Activated CD4-positive, CD25-positive, alpha-beta regulatory T cell treated with anti-CD3 and anti-CD28 coated beads, Interleukin-2, amount 50 U/mL, for 24 hours (primary cell): ENCODE measurements at regions not wholly inside any gene's neighbourhood (a gene's known extent, or its start where the extent isn't known, plus 50 kb on each side); places are given as distances from the start of the nearest gene placed in this dataset.

Experiments
- ATAC-seq, 2 donors: fragments of 150-1000 bp; cut with Tn5 transposase; one replicate each; pipeline ENCODE4 v1.10.0; 2021; ENCODE audit warnings: mild to moderate bottlenecking in 1 of 2, moderate library complexity in 1 of 2

GRCh38 chr12:58811346-58811745 lies 109.0 kb downstream of the LRIG3 start:
- no peak for ATAC-seq

GRCh38 chr12:58812214-58812613 lies 108.1 kb downstream of the LRIG3 start:
- no peak for ATAC-seq

GRCh38 chr12:58814036-58814435 lies 106.3 kb downstream of the LRIG3 start:
- ATAC-seq: no peak

GRCh38 chr12:58815235-58815634 lies 105.1 kb downstream of the LRIG3 start:
- ATAC-seq: no peak

- no peak for ATAC-seq
Measured at GRCh38 chr12:58818546-58818945, 101.8 kb downstream of the LRIG3 start.

GRCh38 chr12:58819345-58819744 lies 101.0 kb downstream of the LRIG3 start:
- no peak for ATAC-seq

GRCh38 chr12:58819985-58820384 lies 100.3 kb downstream of the LRIG3 start:
- ATAC-seq: no peak
